HG02642 (cell line): ENCODE measurements at regions not wholly inside any gene's neighbourhood (a gene's known extent, or its start where the extent isn't known, plus 50 kb on each side); places are given as distances from the start of the nearest gene placed in this dataset.
"Not testable (repeated sequence)": the region's sequence is repeated elsewhere in the genome, so short reads cannot be mapped to it uniquely, and the experiment has no call there.

ENCODE experiments used
- ATAC-seq: cut with Tn5 transposase; IDR thresholded peaks from one replicate; pipeline ENCODE4 v1.9.1; 2021; ENCODE audit warnings: mild to moderate bottlenecking; ENCODE audit not compliant: unreplicated experiment, poor library complexity

- no peak for ATAC-seq
Observed at GRCh38 chr7:114085592-114086501, 167.0 kb upstream of the PPP1R3A start.

GRCh38 chr7:114085313-114085591, 166.4 kb upstream of the PPP1R3A start:
- ATAC-seq: no peak

- no peak for ATAC-seq
Observed at GRCh38 chr7:114084472-114085312, 165.9 kb upstream of the PPP1R3A start.

- no peak for ATAC-seq
Observed at GRCh38 chr7:114084002-114084471, 165.2 kb upstream of the PPP1R3A start.

GRCh38 chr7:114083166-114084001, 164.6 kb upstream of the PPP1R3A start:
- ATAC-seq: no peak

GRCh38 chr7:114082642-114083165, 163.9 kb upstream of the PPP1R3A start:
- no peak for ATAC-seq

GRCh38 chr7:114081606-114082425, 163.0 kb upstream of the PPP1R3A start:
- no peak for ATAC-seq

- ATAC-seq: not testable (repeated sequence)
Observed at GRCh38 chr7:114077158-114077524, 158.3 kb upstream of the PPP1R3A start.

GRCh38 chr7:114076392-114077157, 157.8 kb upstream of the PPP1R3A start:
- not testable (repeated sequence) for ATAC-seq

- no peak for ATAC-seq
Observed at GRCh38 chr7:114073701-114074100, 154.9 kb upstream of the PPP1R3A start.

- no peak for ATAC-seq
Observed at GRCh38 chr7:114070246-114070645, 151.4 kb upstream of the PPP1R3A start.

- no peak for ATAC-seq
Observed at GRCh38 chr7:114062810-114063209, 144.0 kb upstream of the PPP1R3A start.

- ATAC-seq: peak; percentile 90
Observed at GRCh38 chr7:114051871-114052331, 133.1 kb upstream of the PPP1R3A start.

GRCh38 chr7:114050571-114050970, 131.8 kb upstream of the PPP1R3A start:
- no peak for ATAC-seq

- ATAC-seq: no peak
Observed at GRCh38 chr7:114048386-114049235, 129.8 kb upstream of the PPP1R3A start.

GRCh38 chr7:114047889-114048288, 129.1 kb upstream of the PPP1R3A start:
- no peak for ATAC-seq

GRCh38 chr7:114033475-114033874, 114.7 kb upstream of the PPP1R3A start:
- ATAC-seq: no peak
